ENCODE measurements at regions not wholly inside any gene's neighbourhood (a gene's known extent, or its start where the extent isn't known, plus 50 kb on each side); places are given as distances from the start of the nearest gene placed in this dataset.
"Not testable (repeated sequence)": the region's sequence is repeated elsewhere in the genome, so short reads cannot be mapped to it uniquely, and the experiment has no call there.

DNA sequence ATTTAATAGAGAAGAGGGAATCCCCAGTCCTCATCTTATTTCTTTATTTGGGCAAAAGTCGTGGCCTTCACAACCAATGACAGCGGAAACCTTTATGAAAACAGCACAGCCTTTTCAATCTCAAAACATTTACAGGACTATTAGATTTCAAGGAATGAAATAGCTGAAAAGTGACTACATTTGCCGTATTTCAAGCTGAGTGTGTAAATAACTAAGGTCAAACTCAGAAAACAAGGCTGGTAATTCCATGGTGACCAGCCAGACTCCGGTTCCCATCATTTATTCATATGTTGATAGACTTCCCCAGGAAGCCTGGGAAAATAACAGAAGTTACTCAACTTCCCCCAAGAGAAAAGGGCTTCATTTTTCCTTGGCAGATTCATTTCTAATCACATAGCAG lies 457.3 kb upstream of the NFE2L3 start:
- TF ChIP-seq, protein P1, sequence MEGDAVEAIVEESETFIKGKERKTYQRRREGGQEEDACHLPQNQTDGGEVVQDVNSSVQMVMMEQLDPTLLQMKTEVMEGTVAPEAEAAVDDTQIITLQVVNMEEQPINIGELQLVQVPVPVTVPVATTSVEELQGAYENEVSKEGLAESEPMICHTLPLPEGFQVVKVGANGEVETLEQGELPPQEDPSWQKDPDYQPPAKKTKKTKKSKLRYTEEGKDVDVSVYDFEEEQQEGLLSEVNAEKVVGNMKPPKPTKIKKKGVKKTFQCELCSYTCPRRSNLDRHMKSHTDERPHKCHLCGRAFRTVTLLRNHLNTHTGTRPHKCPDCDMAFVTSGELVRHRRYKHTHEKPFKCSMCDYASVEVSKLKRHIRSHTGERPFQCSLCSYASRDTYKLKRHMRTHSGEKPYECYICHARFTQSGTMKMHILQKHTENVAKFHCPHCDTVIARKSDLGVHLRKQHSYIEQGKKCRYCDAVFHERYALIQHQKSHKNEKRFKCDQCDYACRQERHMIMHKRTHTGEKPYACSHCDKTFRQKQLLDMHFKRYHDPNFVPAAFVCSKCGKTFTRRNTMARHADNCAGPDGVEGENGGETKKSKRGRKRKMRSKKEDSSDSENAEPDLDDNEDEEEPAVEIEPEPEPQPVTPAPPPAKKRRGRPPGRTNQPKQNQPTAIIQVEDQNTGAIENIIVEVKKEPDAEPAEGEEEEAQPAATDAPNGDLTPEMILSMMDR (IDR thresholded peaks at IDR 0.05; ENCODE audit: unreplicated experiment) = no peak
- H3K27me3 Mint-ChIP-seq (ENCODE audit: unreplicated experiment) = peaks cover 1% of the 10 kb centered on the region
- H3K27ac Mint-ChIP-seq (ENCODE audit: unreplicated experiment) = no peak overlapping the region
- no peak for DNase-seq (ENCODE audit: low spot score)
- H3K9me3 Mint-ChIP-seq (ENCODE audit: unreplicated experiment) = no peaks in the 10 kb centered on the region
- H3K4me1 Mint-ChIP-seq (ENCODE audit: unreplicated experiment) = no peaks in the 10 kb centered on the region
- no peak overlapping the region for H3K4me3 Mint-ChIP-seq (ENCODE audit: unreplicated experiment)
- H3K36me3 Mint-ChIP-seq (ENCODE audit: low read depth, unreplicated experiment) = no peaks in the 10 kb centered on the region

DNA sequence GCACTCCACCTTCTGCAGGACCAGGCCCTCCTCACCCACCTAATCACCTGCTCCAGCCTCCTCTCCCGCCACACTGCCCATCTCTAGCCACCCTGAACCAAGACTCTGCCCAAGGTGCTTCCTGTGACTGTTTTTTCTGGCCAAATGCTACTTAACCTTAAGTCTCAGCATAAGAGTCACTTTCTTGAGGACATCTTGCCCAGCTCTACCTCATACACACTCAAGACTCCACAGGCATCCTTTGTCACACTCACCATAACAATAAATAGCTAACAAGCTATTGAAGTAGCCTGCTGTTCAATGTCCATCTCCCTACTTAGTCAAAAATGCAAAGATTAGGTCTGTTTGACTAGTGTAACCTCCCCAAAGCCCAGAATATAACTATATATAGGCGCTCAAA lies 455.4 kb upstream of the NFE2L3 start:
- Mint-ChIP-seq H3K27ac (ENCODE audit: unreplicated experiment) (no peak overlapping the region), H3K4me3 (ENCODE audit: unreplicated experiment) (no peak overlapping the region), H3K4me1 (ENCODE audit: unreplicated experiment) (no peaks in the 10 kb centered on the region), H3K9me3 (ENCODE audit: unreplicated experiment) (no peaks in the 10 kb centered on the region), H3K27me3 (ENCODE audit: unreplicated experiment) (peaks cover 1% of the 10 kb centered on the region), H3K36me3 (ENCODE audit: low read depth, unreplicated experiment) (no peaks in the 10 kb centered on the region)
- DNase-seq (ENCODE audit: low spot score) = no peak
- TF ChIP-seq, protein P1 (IDR thresholded peaks at IDR 0.05; ENCODE audit: unreplicated experiment) = no peak

DNA sequence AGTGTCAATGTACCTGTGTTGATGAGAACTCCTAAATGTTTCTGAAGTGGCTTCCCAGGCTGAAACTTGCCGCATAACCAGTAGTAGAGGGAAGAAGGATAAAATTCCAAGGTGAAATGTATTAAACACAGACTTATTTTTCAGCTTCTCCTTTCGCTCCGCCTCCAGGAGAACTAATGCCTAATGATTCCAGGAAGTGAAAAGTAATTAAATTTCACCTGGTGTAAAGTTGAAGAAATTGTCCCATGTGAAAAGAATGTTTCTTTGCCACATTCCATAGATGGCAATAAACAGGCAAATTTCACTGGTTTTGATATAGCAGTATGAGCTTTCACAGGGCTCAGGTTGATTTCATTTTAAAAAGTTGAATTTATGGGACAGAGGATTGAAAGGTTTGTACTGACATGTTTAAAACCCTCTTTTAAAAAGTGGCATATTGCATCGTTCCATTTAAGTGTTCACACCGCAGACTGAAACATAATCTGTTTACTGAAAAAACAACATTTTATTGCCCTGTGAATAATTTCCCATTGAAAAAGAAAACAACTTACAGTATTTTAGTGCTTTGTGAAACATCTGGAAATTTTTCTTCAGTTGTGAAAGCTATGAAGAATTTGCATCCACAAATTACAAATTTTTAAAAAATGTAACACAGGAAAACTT lies 453.4 kb upstream of the NFE2L3 start:
- DNase-seq (ENCODE audit: low spot score) = no peak
- TF ChIP-seq, protein P1 (IDR thresholded peaks at IDR 0.05; ENCODE audit: unreplicated experiment) = no peak
- Mint-ChIP-seq H3K27ac (ENCODE audit: unreplicated experiment) (no peak overlapping the region), H3K36me3 (ENCODE audit: low read depth, unreplicated experiment) (no peaks in the 10 kb centered on the region), H3K4me3 (ENCODE audit: unreplicated experiment) (no peak overlapping the region), H3K27me3 (ENCODE audit: unreplicated experiment) (peaks cover 3% of the 10 kb centered on the region), H3K9me3 (ENCODE audit: unreplicated experiment) (no peaks in the 10 kb centered on the region), H3K4me1 (ENCODE audit: unreplicated experiment) (no peaks in the 10 kb centered on the region)

DNA sequence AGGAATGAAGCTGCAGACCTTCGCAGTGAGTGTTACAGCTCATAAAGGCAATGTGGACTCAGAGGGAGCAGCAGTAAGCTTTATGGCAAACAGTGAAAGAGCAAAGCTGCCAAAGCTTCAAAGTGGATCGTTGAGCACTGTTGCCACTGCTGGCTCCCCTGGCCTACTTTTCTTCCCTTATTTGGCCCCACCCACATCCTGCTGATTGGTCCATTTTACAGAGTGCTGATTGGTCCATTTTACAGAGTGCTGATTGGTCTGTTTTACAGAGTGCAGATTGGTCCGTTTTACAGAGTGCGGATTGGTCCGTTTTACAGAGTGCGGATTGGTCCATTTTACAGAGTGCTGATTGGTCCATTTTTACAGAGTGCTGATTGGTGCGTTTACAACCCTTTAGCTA lies 451.9 kb upstream of the NFE2L3 start:
- not testable (repeated sequence) for H3K9me3 Mint-ChIP-seq (ENCODE audit: unreplicated experiment); H3K36me3 Mint-ChIP-seq (ENCODE audit: low read depth, unreplicated experiment); H3K27ac Mint-ChIP-seq (ENCODE audit: unreplicated experiment); DNase-seq (ENCODE audit: low spot score); H3K4me3 Mint-ChIP-seq (ENCODE audit: unreplicated experiment); H3K4me1 Mint-ChIP-seq (ENCODE audit: unreplicated experiment); H3K27me3 Mint-ChIP-seq (ENCODE audit: unreplicated experiment)

DNA sequence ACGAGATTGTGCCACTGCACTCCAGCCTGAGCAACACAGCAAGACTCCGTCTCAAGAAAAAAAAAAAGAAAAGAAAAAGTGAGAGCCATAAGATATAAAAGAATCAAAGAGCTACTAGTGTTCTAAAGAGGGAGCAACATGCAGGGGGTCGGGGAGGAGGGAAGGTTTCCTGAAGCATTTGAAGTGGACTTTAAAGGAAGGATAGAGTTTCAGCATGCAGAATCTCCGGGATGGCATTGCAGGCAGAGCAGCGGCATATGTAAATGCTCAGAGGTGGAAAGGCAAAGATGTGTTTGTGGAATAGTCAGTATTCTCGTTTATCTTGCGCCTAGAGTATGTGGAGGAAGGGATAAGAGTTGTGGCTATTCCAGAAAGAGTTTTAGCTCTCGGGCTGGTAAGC lies 447.6 kb upstream of the NFE2L3 start:
- H3K27me3 Mint-ChIP-seq (ENCODE audit: unreplicated experiment) = peaks cover 3% of the 10 kb centered on the region
- H3K9me3 Mint-ChIP-seq (ENCODE audit: unreplicated experiment) = no peaks in the 10 kb centered on the region
- no peak overlapping the region for H3K27ac Mint-ChIP-seq (ENCODE audit: unreplicated experiment)
- H3K4me3 Mint-ChIP-seq (ENCODE audit: unreplicated experiment) = no peak overlapping the region
- H3K36me3 Mint-ChIP-seq (ENCODE audit: low read depth, unreplicated experiment) = no peaks in the 10 kb centered on the region
- DNase-seq (ENCODE audit: low spot score) = no peak
- TF ChIP-seq, protein P1 (IDR thresholded peaks at IDR 0.05; ENCODE audit: unreplicated experiment) = no peak
- no peaks in the 10 kb centered on the region for H3K4me1 Mint-ChIP-seq (ENCODE audit: unreplicated experiment)
